ENCODE measurements at regions not wholly inside any gene's neighbourhood (a gene's known extent, or its start where the extent isn't known, plus 50 kb on each side); places are given as distances from the start of the nearest gene placed in this dataset.

- no peak overlapping the region for H2AK5ac ChIP-seq (ENCODE audit: insufficient read length, low read length)
- Mint-ChIP-seq H3K4me3 (no peak overlapping the region), H3K9me3 (no peaks in the 10 kb centered on the region), H3K4me1 (peaks cover 13 to 17% of the 10 kb centered on the region in 2 experiments), H3K36me3 (ENCODE audit: insufficient read depth in 1 of 3, low read depth in 3 of 3) (no peaks in the 10 kb centered on the region), H3K27me3 (ENCODE audit: low read depth) (no peaks in the 10 kb centered on the region), H3K27ac (no peak overlapping the region)
- no peaks in the 10 kb centered on the region for H4K20me1 ChIP-seq (ENCODE audit: control insufficient read depth, insufficient read depth, insufficient read length)
- no peaks in the 10 kb centered on the region for H3K27me3 ChIP-seq (ENCODE audit: insufficient read depth, low read length)
- no peak overlapping the region for H3K9ac ChIP-seq (ENCODE audit: extremely low read depth, insufficient read length, low read length)
- DNase-seq, result no peak
- no peak overlapping the region for H3K18ac ChIP-seq (ENCODE audit: insufficient read length, low read depth, low read length)
- no peak overlapping the region for H3K14ac ChIP-seq (ENCODE audit: insufficient read depth, low read length)
- H3K56ac ChIP-seq (ENCODE audit: insufficient read length, low read depth, low read length), result no peak overlapping the region
- TF ChIP-seq, protein P1, sequence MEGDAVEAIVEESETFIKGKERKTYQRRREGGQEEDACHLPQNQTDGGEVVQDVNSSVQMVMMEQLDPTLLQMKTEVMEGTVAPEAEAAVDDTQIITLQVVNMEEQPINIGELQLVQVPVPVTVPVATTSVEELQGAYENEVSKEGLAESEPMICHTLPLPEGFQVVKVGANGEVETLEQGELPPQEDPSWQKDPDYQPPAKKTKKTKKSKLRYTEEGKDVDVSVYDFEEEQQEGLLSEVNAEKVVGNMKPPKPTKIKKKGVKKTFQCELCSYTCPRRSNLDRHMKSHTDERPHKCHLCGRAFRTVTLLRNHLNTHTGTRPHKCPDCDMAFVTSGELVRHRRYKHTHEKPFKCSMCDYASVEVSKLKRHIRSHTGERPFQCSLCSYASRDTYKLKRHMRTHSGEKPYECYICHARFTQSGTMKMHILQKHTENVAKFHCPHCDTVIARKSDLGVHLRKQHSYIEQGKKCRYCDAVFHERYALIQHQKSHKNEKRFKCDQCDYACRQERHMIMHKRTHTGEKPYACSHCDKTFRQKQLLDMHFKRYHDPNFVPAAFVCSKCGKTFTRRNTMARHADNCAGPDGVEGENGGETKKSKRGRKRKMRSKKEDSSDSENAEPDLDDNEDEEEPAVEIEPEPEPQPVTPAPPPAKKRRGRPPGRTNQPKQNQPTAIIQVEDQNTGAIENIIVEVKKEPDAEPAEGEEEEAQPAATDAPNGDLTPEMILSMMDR (conservative IDR thresholded peaks at IDR 0.05), result no peak
- no peak overlapping the region for H2AFZ ChIP-seq (ENCODE audit: low read length)
- no peak overlapping the region for H4K8ac ChIP-seq (replicated peaks; ENCODE audit: insufficient read length, low read depth, low read length)
- no peak overlapping the region for H3K27ac ChIP-seq (ENCODE audit: insufficient read length, low read depth, low read length)
- no peaks in the 10 kb centered on the region for H3K9me3 ChIP-seq (ENCODE audit: control insufficient read depth, low read depth, low read length)
- H3K23ac ChIP-seq (ENCODE audit: insufficient read length, low read depth, low read length), result no peak overlapping the region
- H3K4me1 ChIP-seq (ENCODE audit: insufficient read depth, low read length), result no peaks in the 10 kb centered on the region
- no CpG with 5 or more reads among the region's 2 CpGs for WGBS (ENCODE audit: extremely low coverage, insufficient read length, low lambda C conversion rate)
- no peak overlapping the region for H2BK12ac ChIP-seq (ENCODE audit: insufficient read length, low read depth, low read length)
- H4K91ac ChIP-seq (ENCODE audit: insufficient read length, low read depth, low read length), result no peak overlapping the region
- H3K4ac ChIP-seq (ENCODE audit: low read depth, low read length), result no peak overlapping the region
- H3K4me2 ChIP-seq (ENCODE audit: insufficient read depth, insufficient read length, low read length), result no peak overlapping the region
- H3K79me1 ChIP-seq (ENCODE audit: insufficient read depth, low read depth, low read length, poor library complexity, severe bottlenecking), result no peaks in the 10 kb centered on the region
- H3T11ph ChIP-seq (ENCODE audit: low read length), result no peak overlapping the region
- no peak overlapping the region for H2BK120ac ChIP-seq (ENCODE audit: low read depth, low read length, poor library complexity, severe bottlenecking)
- H3K79me2 ChIP-seq (ENCODE audit: insufficient read depth, low read length), result no peaks in the 10 kb centered on the region
- H2BK15ac ChIP-seq (ENCODE audit: low read depth, low read length), result no peak overlapping the region
- H4K5ac ChIP-seq (ENCODE audit: insufficient read length, low read depth, low read length), result no peak overlapping the region
- no peak overlapping the region for H2BK5ac ChIP-seq (ENCODE audit: insufficient read length, low read length)
- H2BK20ac ChIP-seq (ENCODE audit: low read depth, low read length, poor library complexity, severe bottlenecking), result no peak overlapping the region
- H3K23me2 ChIP-seq (ENCODE audit: insufficient read length, low read depth, low read length, poor library complexity, severe bottlenecking), result no peaks in the 10 kb centered on the region
These were observed 79.6 kb upstream of the GADL1 start for GRCh38 chr3:30974071-30974470.
